ENCODE measurements at regions not wholly inside any gene's neighbourhood (a gene's known extent, or its start where the extent isn't known, plus 50 kb on each side); places are given as distances from the start of the nearest gene placed in this dataset.
A peak's percentile ranks its signal among the peaks of the same experiment; 100 is the strongest.

DNA sequence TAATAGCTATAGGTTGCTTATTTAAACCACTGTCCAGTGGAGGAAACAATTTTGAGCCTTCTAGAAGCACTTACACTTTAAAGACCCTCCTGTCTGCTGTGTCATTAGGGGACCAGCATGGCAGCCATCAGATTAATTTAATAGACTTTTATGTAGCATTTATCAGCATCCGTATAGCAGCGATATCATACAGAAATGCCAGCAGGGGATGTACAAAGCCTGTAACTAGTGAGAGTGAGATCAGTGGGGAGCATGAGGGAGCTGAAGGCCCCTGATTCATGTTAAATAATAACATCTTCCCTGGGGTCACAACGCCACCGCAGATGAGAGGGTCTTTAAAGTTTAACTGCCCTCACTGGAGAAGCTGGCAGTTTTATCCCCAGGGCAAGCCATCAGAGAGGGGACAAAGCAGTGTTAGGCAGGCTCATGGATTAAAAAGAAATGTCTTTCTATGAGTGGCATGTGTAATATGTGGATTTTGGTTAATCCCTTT is 144.7 kb downstream of the PDGFRA start:
- Mint-ChIP-seq H3K27me3 (ENCODE audit: insufficient read depth, low read depth) (peaks cover 7% of the 10 kb centered on the region), H3K9me3 (peaks cover 4% of the 10 kb centered on the region), H3K4me3 (no peak overlapping the region), H3K36me3 (no peaks in the 10 kb centered on the region), H3K4me1 (peaks cover 7% of the 10 kb centered on the region), H3K27ac (no peak overlapping the region)
- Histone ChIP-seq H3F3A (ENCODE audit: low read depth) (no peaks in the 10 kb centered on the region), H3K9me3 (ENCODE audit: low read depth) (no peaks in the 10 kb centered on the region), H3K79me2 (ENCODE audit: low read depth) (no peaks in the 10 kb centered on the region), H3K36me3 (no peaks in the 10 kb centered on the region), H4K20me1 (ENCODE audit: low read depth) (no peaks in the 10 kb centered on the region), H2AFZ (replicated peaks) (no peak overlapping the region), H3K27ac (no peak overlapping the region), H3K9ac (no peak overlapping the region), H3K27me3 (no peaks in the 10 kb centered on the region), H3K4me3 (no peak overlapping the region), H3K4me2 (no peak overlapping the region), H3K4me1 (peaks cover 3% of the 10 kb centered on the region)
- TF ChIP-seq CTCF (IDR thresholded peaks at IDR 0.05) = no peak
- no peak for TF ChIP-seq EZH2phosphoT487 (IDR thresholded peaks at IDR 0.05)
- no peak for TF ChIP-seq EZH2 (IDR thresholded peaks at IDR 0.05)
- DNase-seq (ENCODE audit: low spot score) = no peak

DNA sequence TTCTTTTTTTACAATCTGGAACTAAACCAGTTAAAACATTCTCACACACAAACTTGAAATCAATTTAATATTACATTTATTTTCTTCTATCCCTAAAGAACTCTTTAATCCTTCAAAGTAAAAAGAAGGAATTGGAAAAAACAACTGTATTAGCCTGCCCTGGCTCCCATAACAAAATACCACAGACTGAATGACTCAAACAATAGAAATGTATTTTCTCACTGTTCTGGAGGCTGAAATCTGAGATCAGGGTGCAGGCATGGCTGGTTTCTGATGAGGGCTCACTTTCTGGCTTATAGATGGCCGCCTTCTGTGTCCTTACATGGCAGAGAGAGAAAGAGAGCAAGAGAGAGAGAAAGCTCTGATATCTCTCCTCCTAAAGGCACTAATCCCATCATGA is 149.4 kb downstream of the PDGFRA start:
- Histone ChIP-seq H2AFZ (replicated peaks) (no peak overlapping the region), H4K20me1 (ENCODE audit: low read depth) (no peaks in the 10 kb centered on the region), H3K36me3 (no peaks in the 10 kb centered on the region), H3K27ac (no peak overlapping the region), H3K4me3 (no peak overlapping the region), H3F3A (ENCODE audit: low read depth) (no peaks in the 10 kb centered on the region), H3K9me3 (ENCODE audit: low read depth) (no peaks in the 10 kb centered on the region), H3K4me2 (no peak overlapping the region), H3K27me3 (no peaks in the 10 kb centered on the region), H3K9ac (no peak overlapping the region), H3K79me2 (ENCODE audit: low read depth) (no peaks in the 10 kb centered on the region), H3K4me1 (peaks cover 3% of the 10 kb centered on the region)
- H3K27ac Mint-ChIP-seq = no peak overlapping the region
- H3K4me1 Mint-ChIP-seq = peaks cover 14% of the 10 kb centered on the region
- no peak for DNase-seq (ENCODE audit: low spot score)
- no peak overlapping the region for H3K4me3 Mint-ChIP-seq
- no peaks in the 10 kb centered on the region for H3K36me3 Mint-ChIP-seq
- H3K27me3 Mint-ChIP-seq (ENCODE audit: insufficient read depth, low read depth) = no peaks in the 10 kb centered on the region
- H3K9me3 Mint-ChIP-seq = no peaks in the 10 kb centered on the region
- TF ChIP-seq CTCF (IDR thresholded peaks at IDR 0.05) (no peak), EZH2phosphoT487 (IDR thresholded peaks at IDR 0.05) (no peak), EZH2 (IDR thresholded peaks at IDR 0.05) (no peak)

GRCh38 chr4:54384152-54384551 is 155.1 kb downstream of the PDGFRA start:
- H3K4me1 Mint-ChIP-seq = peaks cover 7% of the 10 kb centered on the region
- H3K4me3 Mint-ChIP-seq = no peak overlapping the region
- peak overlapping the region; percentile 5 for H3K27ac Mint-ChIP-seq

More at GRCh38 chr4:54384152-54384551, 155.1 kb downstream of the PDGFRA start:
- Histone ChIP-seq H3K27me3 (no peaks in the 10 kb centered on the region), H3K4me2 (no peak overlapping the region), H4K20me1 (ENCODE audit: low read depth) (no peaks in the 10 kb centered on the region), H3K36me3 (no peaks in the 10 kb centered on the region), H3K9ac (no peak overlapping the region), H2AFZ (replicated peaks) (no peak overlapping the region), H3K27ac (no peak overlapping the region), H3K4me3 (no peak overlapping the region), H3K79me2 (ENCODE audit: low read depth) (no peaks in the 10 kb centered on the region), H3K4me1 (no peaks in the 10 kb centered on the region), H3K9me3 (ENCODE audit: low read depth) (no peaks in the 10 kb centered on the region), H3F3A (ENCODE audit: low read depth) (no peaks in the 10 kb centered on the region)
- no peak for DNase-seq (ENCODE audit: low spot score)
- TF ChIP-seq CTCF (IDR thresholded peaks at IDR 0.05) = no peak
- no peak for TF ChIP-seq EZH2 (IDR thresholded peaks at IDR 0.05)
- no peak for TF ChIP-seq EZH2phosphoT487 (IDR thresholded peaks at IDR 0.05)
- H3K27me3 Mint-ChIP-seq (ENCODE audit: insufficient read depth, low read depth) = no peaks in the 10 kb centered on the region
- H3K36me3 Mint-ChIP-seq = no peaks in the 10 kb centered on the region
- H3K9me3 Mint-ChIP-seq = peaks cover 2% of the 10 kb centered on the region

Data from neural progenitor cell (in vitro differentiated cells).